Mesendoderm (in vitro differentiated cells): ENCODE measurements at regions not wholly inside any gene's neighbourhood (a gene's known extent, or its start where the extent isn't known, plus 50 kb on each side); places are given as distances from the start of the nearest gene placed in this dataset.

Source experiments
- DNase-seq: peaks from one replicate; pipeline ENCODE4 v3.0.0; 2013
- H2AK5ac ChIP-seq: 2 replicates; pipeline ENCODE4 v1.6.1; 2013; ENCODE audit warnings: low read length, inconsistent platforms
- H2BK120ac ChIP-seq: 2 replicates; pipeline ENCODE4 v1.6.1; 2013; ENCODE audit warnings: low read depth, mild to moderate bottlenecking, low read length, moderate library complexity, mixed read lengths
- H2BK15ac ChIP-seq: replicated peaks from 2 replicates; pipeline ENCODE4 v1.6.1; 2013; ENCODE audit warnings: low read depth, mild to moderate bottlenecking, moderate library complexity
- H2BK5ac ChIP-seq: 2 replicates; pipeline ENCODE4 v1.6.1; 2013; ENCODE audit warnings: low read length, inconsistent platforms
- H3K18ac ChIP-seq: 2 replicates; pipeline ENCODE4 v1.6.1; 2013; ENCODE audit warnings: mild to moderate bottlenecking, low read length, mixed read lengths
- H3K23ac ChIP-seq: one replicate; pipeline ENCODE4 v1.6.1; 2013; ENCODE audit warnings: low read length
- H3K27ac ChIP-seq: 2 replicates; pipeline ENCODE4 v1.5.1; 2013; ENCODE audit warnings: low read depth, mild to moderate bottlenecking, inconsistent platforms, low read length, moderate library complexity
- H3K27me3 ChIP-seq: 2 replicates; pipeline ENCODE4 v1.6.1; 2013; ENCODE audit warnings: low read length, control low read depth, mild to moderate bottlenecking, inconsistent platforms; ENCODE audit not compliant: insufficient read depth, poor library complexity
- H3K36me3 ChIP-seq: 2 replicates; pipeline ENCODE4 v1.6.1; 2013; ENCODE audit warnings: low read length, inconsistent platforms; ENCODE audit not compliant: control insufficient read depth, insufficient read depth
- H3K4ac ChIP-seq: one replicate; pipeline ENCODE4 v1.6.1; 2013; ENCODE audit warnings: low read depth, mild to moderate bottlenecking, low read length, moderate library complexity
- H3K4me1 ChIP-seq: 2 replicates; pipeline ENCODE4 v1.6.1; 2013; ENCODE audit warnings: low read depth, low read length, inconsistent platforms; ENCODE audit not compliant: control insufficient read depth
- H3K4me2 ChIP-seq: 2 replicates; pipeline ENCODE4 v1.6.1; 2013; ENCODE audit warnings: low read length
- H3K4me3 ChIP-seq: 2 replicates; pipeline ENCODE4 v1.5.1; 2013; ENCODE audit warnings: mild to moderate bottlenecking, low read length
- H3K56ac ChIP-seq: one replicate; pipeline ENCODE4 v1.6.1; 2013; ENCODE audit warnings: low read length
- H3K79me1 ChIP-seq: 2 replicates; pipeline ENCODE4 v1.6.1; 2013; ENCODE audit warnings: low read length, inconsistent platforms
- H3K79me2 ChIP-seq: 2 replicates; pipeline ENCODE4 v1.6.1; 2013; ENCODE audit warnings: mild to moderate bottlenecking, low read length; ENCODE audit not compliant: control insufficient read depth, insufficient read depth
- H3K9ac ChIP-seq: 2 replicates; pipeline ENCODE4 v1.6.1; 2013; ENCODE audit warnings: low read length, inconsistent platforms
- H4K5ac ChIP-seq: one replicate; pipeline ENCODE4 v1.6.1; 2013; ENCODE audit warnings: low read length
- H4K8ac ChIP-seq: one replicate; pipeline ENCODE4 v1.6.1; 2013; ENCODE audit warnings: low read depth, mild to moderate bottlenecking, control low read depth, low read length, moderate library complexity
- WGBS: extraction: QIAGEN DNeasy Blood & Tissue Kit; methylation state at CpG from one replicate; pipeline ENCODE4 v1.1.7; 2013; ENCODE audit warnings: low lambda C conversion rate, missing lambda C conversion rate; ENCODE audit not compliant: insufficient coverage; ENCODE audit errors: extremely low coverage; 5-methylcytosine and 5-hydroxymethylcytosine counted together

GRCh38 chr1:191636345-191636744 lies 521.9 kb upstream of the RGS18 start:
- no peak overlapping the region for H3K27ac ChIP-seq
- no peak overlapping the region for H4K5ac ChIP-seq
- no peak overlapping the region for H3K23ac ChIP-seq
- H3K4me2 ChIP-seq = no peak overlapping the region
- H3K9ac ChIP-seq = no peak overlapping the region
- no peak overlapping the region for H2BK5ac ChIP-seq
- no peaks in the 10 kb centered on the region for H3K36me3 ChIP-seq
- no peak for DNase-seq
- H2AK5ac ChIP-seq = no peak overlapping the region
- no peak overlapping the region for H2BK120ac ChIP-seq
- no peaks in the 10 kb centered on the region for H3K79me2 ChIP-seq
- H4K8ac ChIP-seq = no peak overlapping the region
- no peaks in the 10 kb centered on the region for H3K4me1 ChIP-seq
- H3K79me1 ChIP-seq = no peaks in the 10 kb centered on the region
- H3K56ac ChIP-seq = no peak overlapping the region
- no peak overlapping the region for H3K4ac ChIP-seq
- H3K4me3 ChIP-seq = no peak overlapping the region
- H2BK15ac ChIP-seq = no peak overlapping the region
- H3K27me3 ChIP-seq = no peaks in the 10 kb centered on the region
- no peak overlapping the region for H3K18ac ChIP-seq

- no peak overlapping the region for H3K4me2 ChIP-seq
- DNase-seq = no peak
- H2BK120ac ChIP-seq = no peak overlapping the region
- no peaks in the 10 kb centered on the region for H3K27me3 ChIP-seq
- no peak overlapping the region for H4K5ac ChIP-seq
- no peak overlapping the region for H3K4me3 ChIP-seq
- no peaks in the 10 kb centered on the region for H3K36me3 ChIP-seq
- H3K56ac ChIP-seq = no peak overlapping the region
- H3K4ac ChIP-seq = no peak overlapping the region
- H3K79me2 ChIP-seq = no peaks in the 10 kb centered on the region
- H3K4me1 ChIP-seq = no peaks in the 10 kb centered on the region
- no peak overlapping the region for H2BK15ac ChIP-seq
- H4K8ac ChIP-seq = no peak overlapping the region
- H2AK5ac ChIP-seq = no peak overlapping the region
- no peaks in the 10 kb centered on the region for H3K79me1 ChIP-seq
- no peak overlapping the region for H2BK5ac ChIP-seq
- no peak overlapping the region for H3K18ac ChIP-seq
- no peak overlapping the region for H3K27ac ChIP-seq
- WGBS = no CpG with 5 or more reads among the region's 9 CpGs
- H3K23ac ChIP-seq = no peak overlapping the region
- H3K9ac ChIP-seq = no peak overlapping the region
Observed at GRCh38 chr1:191641420-191642260, 516.6 kb upstream of the RGS18 start.

GRCh38 chr1:191643060-191643459 lies 515.2 kb upstream of the RGS18 start:
- no peak overlapping the region for H3K4me2 ChIP-seq
- no CpG with 5 or more reads among the region's 1 CpG for WGBS
- no peak overlapping the region for H2BK120ac ChIP-seq

GRCh38 chr1:191648939-191649338 lies 509.3 kb upstream of the RGS18 start:
- H2BK120ac ChIP-seq = no peak overlapping the region
- H3K79me1 ChIP-seq = no peaks in the 10 kb centered on the region
- no peaks in the 10 kb centered on the region for H3K79me2 ChIP-seq
- no peak overlapping the region for H3K4me3 ChIP-seq
- H4K5ac ChIP-seq = no peak overlapping the region
- H3K36me3 ChIP-seq = no peaks in the 10 kb centered on the region
- H2AK5ac ChIP-seq = no peak overlapping the region
- no CpG with 5 or more reads among the region's 2 CpGs for WGBS
- no peak overlapping the region for H3K4ac ChIP-seq
- no peaks in the 10 kb centered on the region for H3K27me3 ChIP-seq
- H3K27ac ChIP-seq = no peak overlapping the region
- H3K23ac ChIP-seq = no peak overlapping the region
- no peak overlapping the region for H3K4me2 ChIP-seq
- no peak overlapping the region for H4K8ac ChIP-seq
- no peak overlapping the region for H3K18ac ChIP-seq
- no peak overlapping the region for H3K56ac ChIP-seq
- no peak overlapping the region for H2BK15ac ChIP-seq
- H3K9ac ChIP-seq = no peak overlapping the region
- no peak overlapping the region for H2BK5ac ChIP-seq
- H3K4me1 ChIP-seq = no peaks in the 10 kb centered on the region
- DNase-seq = no peak

More at GRCh38 chr1:191643060-191643459, 515.2 kb upstream of the RGS18 start:
- Histone ChIP-seq H4K5ac (no peak overlapping the region), H3K4me1 (no peaks in the 10 kb centered on the region), H2BK15ac (no peak overlapping the region), H3K4me3 (no peak overlapping the region), H3K23ac (no peak overlapping the region), H3K18ac (no peak overlapping the region), H2BK5ac (no peak overlapping the region), H3K79me2 (no peaks in the 10 kb centered on the region), H4K8ac (no peak overlapping the region), H3K79me1 (no peaks in the 10 kb centered on the region), H3K27ac (no peak overlapping the region), H3K9ac (no peak overlapping the region), H3K36me3 (no peaks in the 10 kb centered on the region), H3K27me3 (no peaks in the 10 kb centered on the region), H2AK5ac (no peak overlapping the region), H3K56ac (no peak overlapping the region), H3K4ac (no peak overlapping the region)
- no peak for DNase-seq

GRCh38 chr1:191662051-191662450 lies 496.2 kb upstream of the RGS18 start:
- Histone ChIP-seq H3K36me3 (no peaks in the 10 kb centered on the region), H3K4me2 (no peak overlapping the region), H3K23ac (no peak overlapping the region), H3K27ac (no peak overlapping the region), H3K56ac (no peak overlapping the region), H3K79me1 (no peaks in the 10 kb centered on the region), H4K8ac (no peak overlapping the region), H3K79me2 (no peaks in the 10 kb centered on the region), H3K4ac (no peak overlapping the region), H3K9ac (no peak overlapping the region), H2BK15ac (no peak overlapping the region), H2BK120ac (no peak overlapping the region), H3K18ac (no peak overlapping the region), H2AK5ac (no peak overlapping the region), H3K4me1 (no peaks in the 10 kb centered on the region), H4K5ac (no peak overlapping the region), H3K27me3 (no peaks in the 10 kb centered on the region), H3K4me3 (no peak overlapping the region), H2BK5ac (no peak overlapping the region)
- DNase-seq = no peak
- no CpG with 5 or more reads among the region's 1 CpG for WGBS

GRCh38 chr1:191662746-191663145 lies 495.5 kb upstream of the RGS18 start:
- Histone ChIP-seq H3K4ac (no peak overlapping the region), H3K56ac (no peak overlapping the region), H3K79me1 (no peaks in the 10 kb centered on the region), H2BK15ac (no peak overlapping the region), H3K4me3 (no peak overlapping the region), H2BK5ac (no peak overlapping the region), H4K8ac (no peak overlapping the region), H4K5ac (no peak overlapping the region), H3K9ac (no peak overlapping the region), H3K36me3 (no peaks in the 10 kb centered on the region), H2AK5ac (no peak overlapping the region), H3K23ac (no peak overlapping the region), H3K79me2 (no peaks in the 10 kb centered on the region), H3K4me2 (no peak overlapping the region), H3K27ac (no peak overlapping the region), H3K27me3 (no peaks in the 10 kb centered on the region), H2BK120ac (no peak overlapping the region), H3K18ac (no peak overlapping the region), H3K4me1 (no peaks in the 10 kb centered on the region)
- DNase-seq = no peak
- WGBS = no CpG with 5 or more reads among the region's 1 CpG
